ENCODE measurements at regions not wholly inside any gene's neighbourhood (a gene's known extent, or its start where the extent isn't known, plus 50 kb on each side); places are given as distances from the start of the nearest gene placed in this dataset.

DNA sequence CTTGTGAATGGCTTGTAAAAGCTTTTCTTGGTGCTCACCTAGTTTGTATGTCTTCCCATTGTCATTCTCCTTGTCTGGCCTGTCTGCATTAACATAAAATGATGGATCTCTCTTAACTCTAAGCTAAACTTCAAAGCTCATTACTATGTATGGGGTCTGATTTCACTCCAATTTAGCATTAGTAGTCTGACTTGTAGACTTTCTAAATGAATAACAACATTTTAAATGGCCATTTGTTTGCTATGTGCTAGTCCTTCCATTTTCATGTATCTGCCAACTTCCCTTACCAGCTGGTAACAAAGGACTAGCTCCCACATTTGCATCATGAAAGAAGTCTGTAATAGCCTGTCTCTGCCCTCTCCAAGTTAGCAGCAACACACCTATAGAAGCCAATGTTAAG is 324.2 kb upstream of the RGPD4 start:
- TF ChIP-seq, protein P1, sequence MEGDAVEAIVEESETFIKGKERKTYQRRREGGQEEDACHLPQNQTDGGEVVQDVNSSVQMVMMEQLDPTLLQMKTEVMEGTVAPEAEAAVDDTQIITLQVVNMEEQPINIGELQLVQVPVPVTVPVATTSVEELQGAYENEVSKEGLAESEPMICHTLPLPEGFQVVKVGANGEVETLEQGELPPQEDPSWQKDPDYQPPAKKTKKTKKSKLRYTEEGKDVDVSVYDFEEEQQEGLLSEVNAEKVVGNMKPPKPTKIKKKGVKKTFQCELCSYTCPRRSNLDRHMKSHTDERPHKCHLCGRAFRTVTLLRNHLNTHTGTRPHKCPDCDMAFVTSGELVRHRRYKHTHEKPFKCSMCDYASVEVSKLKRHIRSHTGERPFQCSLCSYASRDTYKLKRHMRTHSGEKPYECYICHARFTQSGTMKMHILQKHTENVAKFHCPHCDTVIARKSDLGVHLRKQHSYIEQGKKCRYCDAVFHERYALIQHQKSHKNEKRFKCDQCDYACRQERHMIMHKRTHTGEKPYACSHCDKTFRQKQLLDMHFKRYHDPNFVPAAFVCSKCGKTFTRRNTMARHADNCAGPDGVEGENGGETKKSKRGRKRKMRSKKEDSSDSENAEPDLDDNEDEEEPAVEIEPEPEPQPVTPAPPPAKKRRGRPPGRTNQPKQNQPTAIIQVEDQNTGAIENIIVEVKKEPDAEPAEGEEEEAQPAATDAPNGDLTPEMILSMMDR (IDR thresholded peaks at IDR 0.05; ENCODE audit: borderline replicate concordance, extremely low read depth, low read length, poor library complexity, severe bottlenecking): no peak
- no peak for TF ChIP-seq EZH2 (IDR thresholded peaks at IDR 0.05; ENCODE audit: borderline replicate concordance, low read depth, low read length, severe bottlenecking)
